Gastrocnemius medialis (tissue), 4 donors: ENCODE measurements at regions not wholly inside any gene's neighbourhood (a gene's known extent, or its start where the extent isn't known, plus 50 kb on each side); places are given as distances from the start of the nearest gene placed in this dataset.

Source experiments
- POLR2A ChIP-seq, 2 donors: fragments of 450-650 bp; IDR thresholded peaks; one replicate each; pipeline ENCODE4 v1.6.1; 2017; ENCODE audit warnings: antibody characterized with exemption in 2 of 2, mild to moderate bottlenecking in 2 of 2, moderate library complexity in 2 of 2
- TF ChIP-seq, protein P1 (sequence below), 5 experiments: fragments of 450-650 bp in 3 of 5; fragments of 200-600 bp in 2 of 5; sonication (generic) in 2 of 5; IDR thresholded peaks in 4 of 5; conservative IDR thresholded peaks in 1 of 5; 1 replicate in 4 of 5; 2 replicates in 1 of 5; pipeline ENCODE4 v1.5.1; 2016 to 2019; ENCODE audit warnings: antibody characterized with exemption in 5 of 5, mild to moderate bottlenecking in 3 of 5, moderate library complexity in 3 of 5

DNA sequence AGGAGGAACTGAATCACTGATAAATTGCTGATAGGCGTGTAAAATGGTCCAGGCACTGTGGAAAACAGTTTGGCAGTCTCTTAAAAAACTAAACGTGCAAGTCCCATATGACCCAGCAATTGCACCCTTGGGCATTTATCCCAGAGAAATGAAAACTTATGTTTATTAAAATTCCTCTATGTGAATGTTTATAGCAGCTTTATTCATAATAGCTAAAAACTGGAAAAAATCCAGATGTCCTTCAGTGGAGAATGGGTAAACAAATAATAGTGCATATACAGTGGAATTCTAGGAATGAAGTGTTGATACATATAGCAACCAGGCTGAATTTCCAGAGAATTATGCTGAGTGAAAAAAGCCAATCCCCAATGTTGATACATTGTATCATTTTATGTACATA, 482.2 kb upstream of the PDZRN3 start:
- TF ChIP-seq, protein P1, sequence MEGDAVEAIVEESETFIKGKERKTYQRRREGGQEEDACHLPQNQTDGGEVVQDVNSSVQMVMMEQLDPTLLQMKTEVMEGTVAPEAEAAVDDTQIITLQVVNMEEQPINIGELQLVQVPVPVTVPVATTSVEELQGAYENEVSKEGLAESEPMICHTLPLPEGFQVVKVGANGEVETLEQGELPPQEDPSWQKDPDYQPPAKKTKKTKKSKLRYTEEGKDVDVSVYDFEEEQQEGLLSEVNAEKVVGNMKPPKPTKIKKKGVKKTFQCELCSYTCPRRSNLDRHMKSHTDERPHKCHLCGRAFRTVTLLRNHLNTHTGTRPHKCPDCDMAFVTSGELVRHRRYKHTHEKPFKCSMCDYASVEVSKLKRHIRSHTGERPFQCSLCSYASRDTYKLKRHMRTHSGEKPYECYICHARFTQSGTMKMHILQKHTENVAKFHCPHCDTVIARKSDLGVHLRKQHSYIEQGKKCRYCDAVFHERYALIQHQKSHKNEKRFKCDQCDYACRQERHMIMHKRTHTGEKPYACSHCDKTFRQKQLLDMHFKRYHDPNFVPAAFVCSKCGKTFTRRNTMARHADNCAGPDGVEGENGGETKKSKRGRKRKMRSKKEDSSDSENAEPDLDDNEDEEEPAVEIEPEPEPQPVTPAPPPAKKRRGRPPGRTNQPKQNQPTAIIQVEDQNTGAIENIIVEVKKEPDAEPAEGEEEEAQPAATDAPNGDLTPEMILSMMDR (IDR thresholded peaks at IDR 0.05 in 4 of 5, conservative IDR thresholded peaks at IDR 0.05 in 1 of 5) = no peak
- no peak for TF ChIP-seq POLR2A (IDR thresholded peaks at IDR 0.05)
